H1 (cell line): ENCODE measurements at regions not wholly inside any gene's neighbourhood (a gene's known extent, or its start where the extent isn't known, plus 50 kb on each side); places are given as distances from the start of the nearest gene placed in this dataset.

Source experiments
- CTCF ChIA-PET: fragments of 300-600 bp; sonication (Branson Sonifier 250); formaldehyde crosslinking; loops from one replicate; lab custom pipeline; 2021; ENCODE audit not compliant: partially characterized antibody; lab: Charles Lee
- POLR2A ChIA-PET: fragments of 300-600 bp; sonication (Branson Sonifier 250); formaldehyde crosslinking; loops from one replicate; lab custom pipeline; 2021; ENCODE audit warnings: inconsistent platforms; ENCODE audit not compliant: partially characterized antibody; lab: Charles Lee
- DNase-seq, 2 experiments: peaks; one replicate each; pipeline versions ENCODE4 v3.0.0 to v3.0.0-alpha.2; 2010 to 2022; ENCODE audit warnings: low spot score in 2 of 2, low read depth in 1 of 2, mixed read lengths in 1 of 2
- FAIRE-seq: peaks from 2 replicates; lab custom pipeline; 2011; peaks lifted over from hg19 to GRCh38; lab: Jason Lieb, UNC
- H2AFZ ChIP-seq: 2 replicates; pipeline ENCODE4 v1.8.1; 2012; ENCODE audit warnings: low read length, inconsistent platforms
- H2AK5ac ChIP-seq: 2 replicates; pipeline ENCODE4 v1.6.1; 2013; ENCODE audit warnings: low read depth, low read length
- H2BK120ac ChIP-seq: replicated peaks from 2 replicates; pipeline ENCODE3; 2013; ENCODE audit warnings: low read depth, low read length, inconsistent platforms
- H2BK12ac ChIP-seq: 2 replicates; pipeline ENCODE4 v1.6.1; 2013; ENCODE audit warnings: low read depth, low read length
- H2BK15ac ChIP-seq: 2 replicates; pipeline ENCODE4 v1.6.1; 2013; ENCODE audit warnings: low read length
- H2BK20ac ChIP-seq: 2 replicates; pipeline ENCODE4 v1.6.1; 2013; ENCODE audit warnings: low read length
- H2BK5ac ChIP-seq: 2 replicates; pipeline ENCODE4 v1.6.1; 2013; ENCODE audit warnings: low read depth, low read length
- H3K14ac ChIP-seq: 2 replicates; pipeline ENCODE4 v1.6.1; 2013; ENCODE audit warnings: inconsistent platforms; ENCODE audit not compliant: insufficient read length
- H3K18ac ChIP-seq: 2 replicates; pipeline ENCODE4 v1.6.1; 2013; ENCODE audit warnings: low read length; ENCODE audit errors: extremely low read depth
- H3K23ac ChIP-seq: 2 replicates; pipeline ENCODE4 v1.6.1; 2013; ENCODE audit warnings: inconsistent platforms; ENCODE audit not compliant: insufficient read length
- H3K23me2 ChIP-seq: 2 replicates; pipeline ENCODE4 v1.6.1; 2013; ENCODE audit warnings: low read depth, low read length
- H3K27ac ChIP-seq: 2 replicates; pipeline ENCODE4 v1.6.1; 2011; ENCODE audit warnings: low read depth, low read length, inconsistent platforms
- H3K27me3 ChIP-seq, 4 experiments: replicated peaks in 1 of 4; 1 replicate in 1 of 4; 2 replicates in 3 of 4; pipeline versions ENCODE4 v1.6.1 to v1.8.1; 2011 to 2013; ENCODE audit warnings: low read length in 3 of 4, mild to moderate bottlenecking in 3 of 4, inconsistent platforms in 2 of 4, mixed read lengths in 2 of 4, moderate library complexity in 1 of 4; ENCODE audit not compliant: control insufficient read depth in 3 of 4, insufficient read depth in 3 of 4; ENCODE audit errors: extremely low read depth in 1 of 4
- H3K36me3 ChIP-seq, 4 experiments: 2 replicates each; pipeline versions ENCODE4 v1.6.1 to v1.8.1; 2011 to 2013; ENCODE audit warnings: mild to moderate bottlenecking in 4 of 4, low read length in 3 of 4, moderate library complexity in 2 of 4, control low read depth in 1 of 4, inconsistent platforms in 1 of 4; ENCODE audit not compliant: insufficient read depth in 4 of 4, control insufficient read depth in 2 of 4
- H3K4ac ChIP-seq: replicated peaks from 2 replicates; pipeline ENCODE3; 2013; ENCODE audit warnings: low read length, low read depth, mixed read lengths, inconsistent platforms; ENCODE audit not compliant: insufficient read length
- H3K4me1 ChIP-seq, 4 experiments: replicated peaks in 1 of 4; 1 replicate in 1 of 4; 2 replicates in 3 of 4; pipeline versions ENCODE4 v1.6.1 to v1.8.1; 2011 to 2013; ENCODE audit warnings: low read length in 3 of 4, inconsistent platforms in 2 of 4, mixed read lengths in 1 of 4; ENCODE audit not compliant: insufficient read depth in 4 of 4, control insufficient read depth in 3 of 4
- H3K4me2 ChIP-seq, 2 experiments: 2 replicates each; pipeline versions ENCODE4 v1.6.1 to v1.8.1; 2011 to 2013; ENCODE audit warnings: low read depth in 2 of 2, low read length in 2 of 2, control low read depth in 1 of 2, inconsistent platforms in 1 of 2, mild to moderate bottlenecking in 1 of 2; ENCODE audit not compliant: insufficient read depth in 1 of 2
- H3K4me3 ChIP-seq, 4 experiments: fragments of 200-600, 300-600 bp in 1 of 4; sonication (generic), shearing (Covaris generic), sonication (Bioruptor Twin) in 1 of 4; 2 replicates each; pipeline versions ENCODE4 v1.5.1 to v1.8.1; 2011 to 2016; ENCODE audit warnings: low read length in 4 of 4, low read depth in 3 of 4, control low read depth in 2 of 4, inconsistent platforms in 2 of 4, mild to moderate bottlenecking in 2 of 4, mixed read lengths in 1 of 4, moderate library complexity in 1 of 4; ENCODE audit not compliant: insufficient read depth in 2 of 4; ENCODE audit errors: extremely low read depth in 1 of 4
- H3K56ac ChIP-seq: replicated peaks from 2 replicates; pipeline ENCODE3; 2013; ENCODE audit warnings: low read depth, mild to moderate bottlenecking, mixed read lengths, low read length, inconsistent platforms; ENCODE audit not compliant: insufficient read length
- H3K79me1 ChIP-seq: 2 replicates; pipeline ENCODE4 v1.6.1; 2013; ENCODE audit warnings: low read depth, low read length, control low read depth
- H3K79me2 ChIP-seq, 2 experiments: 2 replicates each; pipeline versions ENCODE4 v1.6.1 to v1.8.1; 2012 to 2013; ENCODE audit warnings: low read length in 2 of 2, mild to moderate bottlenecking in 2 of 2, inconsistent platforms in 1 of 2; ENCODE audit not compliant: insufficient read depth in 2 of 2, control insufficient read depth in 1 of 2
- H3K9ac ChIP-seq, 4 experiments: replicated peaks in 1 of 4; 1 replicate in 1 of 4; 2 replicates in 3 of 4; pipeline versions ENCODE4 v1.6.1 to v1.8.1; 2011 to 2013; ENCODE audit warnings: low read depth in 3 of 4, low read length in 3 of 4, control low read depth in 2 of 4, mild to moderate bottlenecking in 2 of 4, moderate library complexity in 2 of 4, inconsistent platforms in 1 of 4; ENCODE audit errors: extremely low read depth in 1 of 4
- H3K9me3 ChIP-seq, 2 experiments: 2 replicates each; pipeline versions ENCODE4 v1.6.1 to v1.8.1; 2012 to 2013; ENCODE audit warnings: mild to moderate bottlenecking in 2 of 2, moderate library complexity in 2 of 2, control low read depth in 1 of 2, inconsistent platforms in 1 of 2, low read depth in 1 of 2, low read length in 1 of 2, mixed read lengths in 1 of 2; ENCODE audit not compliant: insufficient read depth in 2 of 2
- H4K20me1 ChIP-seq, 2 experiments: replicated peaks in 1 of 2; 2 replicates each; pipeline versions ENCODE3 to v1.8.1; 2011 to 2013; ENCODE audit warnings: inconsistent platforms in 2 of 2, low read length in 2 of 2, mild to moderate bottlenecking in 1 of 2; ENCODE audit not compliant: insufficient read depth in 2 of 2, control insufficient read depth in 1 of 2
- H4K5ac ChIP-seq: 2 replicates; pipeline ENCODE4 v1.6.1; 2013; ENCODE audit warnings: low read length, low read depth, mixed read lengths, inconsistent platforms; ENCODE audit not compliant: insufficient read length
- H4K8ac ChIP-seq: 2 replicates; pipeline ENCODE4 v1.8.0; 2013; ENCODE audit warnings: mild to moderate bottlenecking, moderate library complexity, low read length, inconsistent platforms; ENCODE audit not compliant: insufficient read depth; ENCODE audit errors: extremely low read depth
- H4K91ac ChIP-seq: replicated peaks from 2 replicates; pipeline ENCODE3; 2013; ENCODE audit warnings: low read length, mixed read lengths, inconsistent platforms; ENCODE audit not compliant: insufficient read length
- BACH1 ChIP-seq: IDR thresholded peaks from 2 replicates; pipeline ENCODE4 v1.6.1; 2012; ENCODE audit warnings: low read length, improper control_type of control experiment
- BCL11A ChIP-seq, 2 experiments: IDR thresholded peaks; one replicate each; pipeline ENCODE4 v1.6.1; 2011; ENCODE audit warnings: low read depth in 2 of 2, low read length in 2 of 2, mild to moderate bottlenecking in 2 of 2
- BRCA1 ChIP-seq: IDR thresholded peaks from 2 replicates; pipeline ENCODE4 v1.6.1; 2012; ENCODE audit warnings: low read depth, low read length, improper control_type of control experiment
- CBX5 ChIP-seq: fragments of 300-800, 300-1000 bp; sonication (generic); IDR thresholded peaks from 2 replicates; pipeline ENCODE4 v1.7.1; 2016; ENCODE audit warnings: antibody characterized with exemption, low read length, low read depth
- CHD1 ChIP-seq: IDR thresholded peaks from 2 replicates; pipeline ENCODE4 v1.6.1; 2012; ENCODE audit warnings: low read depth, low read length, improper control_type of control experiment
- GTF2F1 ChIP-seq: IDR thresholded peaks from 2 replicates; pipeline ENCODE4 v1.6.1; 2012; ENCODE audit warnings: low read depth, low read length, improper control_type of control experiment, borderline replicate concordance
- JUND ChIP-seq: IDR thresholded peaks from 2 replicates; pipeline ENCODE4 v1.6.1; 2011; ENCODE audit warnings: mild to moderate bottlenecking, improper control_type of control experiment, low read length
- KDM4A ChIP-seq: IDR thresholded peaks from one replicate; pipeline ENCODE4 v1.7.1; 2012; ENCODE audit warnings: low read depth, mild to moderate bottlenecking, moderate library complexity, low read length, inconsistent platforms; ENCODE audit not compliant: severe bottlenecking
- KDM5A ChIP-seq: fragments of 200-600 bp; IDR thresholded peaks from 2 replicates; pipeline ENCODE4 v1.7.1; 2012; ENCODE audit warnings: mild to moderate bottlenecking, low read length, inconsistent platforms, mixed read lengths
- POLR2A ChIP-seq, 2 experiments: IDR thresholded peaks; 1 replicate in 1 of 2; 2 replicates in 1 of 2; pipeline ENCODE4 v1.6.1; 2011; ENCODE audit warnings: low read depth in 2 of 2, low read length in 2 of 2, mild to moderate bottlenecking in 2 of 2; ENCODE audit errors: control extremely low read depth in 1 of 2
- POLR2AphosphoS5 ChIP-seq: IDR thresholded peaks from 2 replicates; pipeline ENCODE4 v1.6.1; 2011; ENCODE audit warnings: low read depth, low read length
- SIX5 ChIP-seq: IDR thresholded peaks from 2 replicates; pipeline ENCODE4 v1.6.1; 2011; ENCODE audit warnings: mild to moderate bottlenecking, low read depth, low read length
- SP2 ChIP-seq: IDR thresholded peaks from 2 replicates; pipeline ENCODE4 v1.6.1; 2012; ENCODE audit warnings: mild to moderate bottlenecking, low read length, inconsistent platforms
- YY1 ChIP-seq: IDR thresholded peaks from 2 replicates; pipeline ENCODE4 v1.6.1; 2011; ENCODE audit warnings: low read depth, mild to moderate bottlenecking, low read length
- WGBS, 2 experiments: shearing (Covaris generic) in 1 of 2; methylation state at CpG; one replicate each; pipeline versions ENCODE4 v1.1.6 to v1.1.7; 2013 to 2015; ENCODE audit warnings: low lambda C conversion rate in 2 of 2, mixed read lengths in 2 of 2, inconsistent platforms in 1 of 2, low coverage in 1 of 2, missing lambda C conversion rate in 1 of 2; ENCODE audit not compliant: insufficient replicate concordance in 2 of 2, insufficient coverage in 1 of 2, insufficient read length in 1 of 2; ENCODE audit errors: extremely low coverage in 1 of 2, missing lambda C conversion rate in 1 of 2; 5-methylcytosine and 5-hydroxymethylcytosine counted together
- TF ChIP-seq, protein P1 (sequence below): IDR thresholded peaks from 2 replicates; pipeline ENCODE4 v1.6.1; 2011; ENCODE audit warnings: low read depth, mild to moderate bottlenecking, low read length; ENCODE audit not compliant: insufficient read depth

DNA sequence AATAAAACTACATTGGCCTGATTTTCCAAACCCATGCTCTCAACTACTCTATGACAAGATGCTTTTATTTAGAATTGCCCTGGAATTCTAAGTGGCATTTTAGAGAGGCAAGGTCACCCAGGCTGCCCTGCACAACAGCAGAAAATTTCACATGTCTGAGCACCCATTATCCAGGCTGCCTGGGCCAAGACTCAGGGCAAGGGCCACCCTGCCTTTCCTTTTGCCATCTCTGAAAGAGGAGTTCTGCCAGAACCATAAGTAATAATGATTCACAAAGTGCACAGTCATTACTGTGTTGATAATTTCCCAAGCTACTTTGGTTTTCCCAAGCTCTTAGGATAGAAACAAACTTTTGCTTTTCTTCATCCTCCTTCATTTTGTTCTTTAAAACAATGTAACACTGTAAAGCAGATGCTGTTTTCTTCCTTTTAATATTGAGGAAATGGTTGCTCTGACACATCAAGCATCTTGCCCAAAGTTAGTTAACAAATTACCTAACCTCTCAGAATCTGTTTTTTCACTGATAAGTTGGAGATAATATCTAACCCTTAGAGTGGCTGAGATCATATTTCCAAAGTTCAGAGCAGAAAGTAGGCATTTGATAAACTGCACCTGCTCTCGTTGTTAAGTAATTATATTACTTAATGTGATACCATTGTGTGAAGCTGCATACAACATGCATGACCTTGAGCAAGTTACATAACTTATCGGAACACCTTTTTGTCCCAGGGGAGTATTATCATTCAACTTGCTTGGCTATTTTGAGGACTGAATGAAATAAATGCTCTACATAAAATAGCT, 325.6 kb downstream of the PRELID2 start:
- H3K14ac ChIP-seq: no peak overlapping the region
- no peak overlapping the region for H3K4me2 ChIP-seq
- no peak overlapping the region for H2BK12ac ChIP-seq
- H2BK15ac ChIP-seq: no peak overlapping the region
- H3K36me3 ChIP-seq: no peaks in the 10 kb centered on the region
- no peak overlapping the region for H4K5ac ChIP-seq
- H3K23me2 ChIP-seq: no peaks in the 10 kb centered on the region
- H3K23ac ChIP-seq: no peak overlapping the region
- no peaks in the 10 kb centered on the region for H3K79me2 ChIP-seq
- no peak overlapping the region for H3K4ac ChIP-seq
- H3K9me3 ChIP-seq: no peaks in the 10 kb centered on the region
- H3K27me3 ChIP-seq: no peaks in the 10 kb centered on the region
- no peaks in the 10 kb centered on the region for H3K4me1 ChIP-seq
- no peak overlapping the region for H3K27ac ChIP-seq
- no peak overlapping the region for H2BK5ac ChIP-seq
- DNase-seq: no peak
- 100% methylated on average over 2 of the region's 2 CpGs; no CpG with 5 or more reads in 1 of the 2 experiments for WGBS, 2 experiments
- no peak overlapping the region for H2BK20ac ChIP-seq
- H3K18ac ChIP-seq: no peak overlapping the region
- H3K9ac ChIP-seq: no peak overlapping the region
- no peak overlapping the region for H2BK120ac ChIP-seq
- no peak overlapping the region for H3K4me3 ChIP-seq
- H3K56ac ChIP-seq: no peak overlapping the region
- no peak overlapping the region for H2AK5ac ChIP-seq
- no peak overlapping the region for H4K8ac ChIP-seq
- no peaks in the 10 kb centered on the region for H4K20me1 ChIP-seq
- POLR2A ChIA-PET: no interaction called here
- no peak overlapping the region for H2AFZ ChIP-seq
- FAIRE-seq: no peak
- H4K91ac ChIP-seq: no peak overlapping the region
- CTCF ChIA-PET: interaction anchor here (0.6 kb wide), 1 partner anchor 189 kb away, joined by 3 read pairs; no protein-coding TSS in a partner anchor
- no peaks in the 10 kb centered on the region for H3K79me1 ChIP-seq
- TF ChIP-seq YY1: no peak
- TF ChIP-seq, protein P1, sequence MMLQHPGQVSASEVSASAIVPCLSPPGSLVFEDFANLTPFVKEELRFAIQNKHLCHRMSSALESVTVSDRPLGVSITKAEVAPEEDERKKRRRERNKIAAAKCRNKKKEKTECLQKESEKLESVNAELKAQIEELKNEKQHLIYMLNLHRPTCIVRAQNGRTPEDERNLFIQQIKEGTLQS: no peak
- no peak for TF ChIP-seq POLR2AphosphoS5
- TF ChIP-seq KDM5A: no peak
- TF ChIP-seq SIX5: no peak
- TF ChIP-seq POLR2A (IDR thresholded peaks at IDR 0.05; ENCODE audit: control extremely low read depth in 1 of 2, low read depth in 2 of 2, low read length in 2 of 2): no peak
- no peak for TF ChIP-seq JUND
- TF ChIP-seq BRCA1: no peak
- TF ChIP-seq KDM4A: no peak
- TF ChIP-seq SP2: no peak
- no peak for TF ChIP-seq BCL11A (IDR thresholded peaks at IDR 0.05; ENCODE audit: low read depth in 2 of 2, low read length in 2 of 2)
- TF ChIP-seq GTF2F1: no peak
- TF ChIP-seq CBX5: no peak
- no peak for TF ChIP-seq CHD1
- no peak for TF ChIP-seq BACH1
